PC-9 (cell line): ENCODE measurements at regions not wholly inside any gene's neighbourhood (a gene's known extent, or its start where the extent isn't known, plus 50 kb on each side); places are given as distances from the start of the nearest gene placed in this dataset.
"Not testable (repeated sequence)": the region's sequence is repeated elsewhere in the genome, so short reads cannot be mapped to it uniquely, and the experiment has no call there.

ENCODE experiments used
- BruUV-seq: library from RNA; stranded (reverse); fragments of 400-500 nt; replicated peaks from 2 replicates; lab custom pipeline; 2021; lab: Mats Ljungman, UMichigan
- CTCF ChIA-PET: fragments of 300-600 bp; sonication (Branson Sonifier 250); formaldehyde crosslinking; loops from one replicate; lab custom pipeline; 2022; ENCODE audit warnings: antibody characterized with exemption; lab: Charles Lee
- POLR2A ChIA-PET: fragments of 300-600 bp; sonication (Branson Sonifier 250); formaldehyde crosslinking; loops from one replicate; lab custom pipeline; 2022; ENCODE audit warnings: antibody characterized with exemption; ENCODE audit not compliant: unreplicated experiment; lab: Charles Lee
- DNase-seq, 2 experiments: peaks; one replicate each; pipeline versions ENCODE4 v3.0.0 to v3.0.0-alpha.2; 2015 to 2022; ENCODE audit warnings: mixed read lengths in 1 of 2
- H2AFZ ChIP-seq: fragments of 200-600 bp; sonication (generic); 2 replicates; pipeline ENCODE4 v1.8.1; 2017; ENCODE audit warnings: antibody characterized with exemption
- H3F3A ChIP-seq: fragments of 200-600 bp; sonication (generic); 2 replicates; pipeline ENCODE4 v1.8.1; 2017; ENCODE audit warnings: antibody characterized with exemption, mild to moderate bottlenecking, low read depth; ENCODE audit not compliant: insufficient read depth
- H3K27ac ChIP-seq: fragments of 200-600 bp; sonication (generic); 2 replicates; pipeline ENCODE4 v1.6.1; 2016; ENCODE audit warnings: mixed run types
- H3K27me3 ChIP-seq: fragments of 200-600 bp; sonication (generic); 2 replicates; pipeline ENCODE4 v1.6.1; 2016; ENCODE audit warnings: low read depth, mixed run types; ENCODE audit not compliant: insufficient read depth
- H3K36me3 ChIP-seq: fragments of 200-600 bp; sonication (generic); 2 replicates; pipeline ENCODE4 v1.6.1; 2016; ENCODE audit warnings: low read depth, mixed run types
- H3K4me1 ChIP-seq: fragments of 200-600 bp; sonication (generic); replicated peaks from 2 replicates; pipeline ENCODE4 v1.6.1; 2016; ENCODE audit warnings: mixed run types; ENCODE audit not compliant: insufficient read depth
- H3K4me2 ChIP-seq: fragments of 200-600 bp; sonication (generic); 2 replicates; pipeline ENCODE4 v1.6.1; 2017; ENCODE audit warnings: mixed run types
- H3K4me3 ChIP-seq: fragments of 200-600 bp; sonication (generic); 2 replicates; pipeline ENCODE4 v1.6.1; 2016; ENCODE audit warnings: mixed run types
- H3K79me2 ChIP-seq: fragments of 200-600 bp; sonication (generic); 2 replicates; pipeline ENCODE4 v1.6.1; 2017; ENCODE audit warnings: low read depth, mixed run types
- H3K9me2 ChIP-seq: fragments of 200-600 bp; sonication (generic); 2 replicates; pipeline ENCODE4 v1.8.1; 2017; ENCODE audit warnings: mild to moderate bottlenecking; ENCODE audit not compliant: insufficient read depth
- H3K9me3 ChIP-seq: fragments of 200-600 bp; sonication (generic); 2 replicates; pipeline ENCODE4 v1.8.1; 2016; ENCODE audit warnings: low read depth; ENCODE audit not compliant: insufficient read depth
- H4K20me1 ChIP-seq: fragments of 200-600 bp; sonication (generic); 2 replicates; pipeline ENCODE4 v1.8.1; 2017; ENCODE audit not compliant: insufficient read depth
- EZH2 ChIP-seq: fragments of 200-600 bp; sonication (generic); IDR thresholded peaks from 2 replicates; pipeline ENCODE4 v1.8.0; 2017; ENCODE audit warnings: antibody characterized with exemption, low read depth
- intact Hi-C: fragments of 100-400 bp; cut with micrococcal nuclease; formaldehyde crosslinking; loops from one replicate; pipeline ENCODE4 v1.10.0; 2022; ENCODE audit not compliant: unreplicated experiment
- TF ChIP-seq, protein P1 (sequence below): fragments of 200-600 bp; sonication (generic); conservative IDR thresholded peaks from 2 replicates; pipeline ENCODE4 v1.6.1; 2017; ENCODE audit warnings: mixed run types, antibody characterized with exemption, mild to moderate bottlenecking, moderate library complexity

DNA sequence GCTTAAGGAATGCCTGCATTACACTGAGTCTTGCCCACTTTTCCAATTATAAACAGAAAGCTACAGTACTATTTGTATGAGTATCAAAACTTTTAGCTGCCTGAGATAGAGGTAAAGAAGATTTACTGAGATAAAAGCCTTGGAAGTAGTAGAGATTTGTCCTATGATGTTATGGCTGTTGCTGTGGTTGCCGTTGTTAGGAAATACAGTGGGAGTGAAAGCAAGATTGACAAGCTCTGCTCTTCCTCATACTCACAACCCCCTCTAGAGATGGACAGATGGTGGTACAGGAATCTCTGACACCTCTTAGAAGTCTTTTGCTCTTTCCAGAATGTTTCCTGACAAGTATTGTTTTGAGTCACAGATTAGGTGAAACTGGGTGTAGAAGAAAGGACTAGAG is 242.5 kb downstream of the RPIA start:
- H3K27ac ChIP-seq: no peak overlapping the region
- H4K20me1 ChIP-seq: no peaks in the 10 kb centered on the region
- no peaks in the 10 kb centered on the region for H3K4me1 ChIP-seq
- intact Hi-C loops: no loop called here
- no peaks in the 10 kb centered on the region; the same call in none of the 2 replicates for H3K27me3 ChIP-seq
- no peak for TF ChIP-seq EZH2
- TF ChIP-seq, protein P1, sequence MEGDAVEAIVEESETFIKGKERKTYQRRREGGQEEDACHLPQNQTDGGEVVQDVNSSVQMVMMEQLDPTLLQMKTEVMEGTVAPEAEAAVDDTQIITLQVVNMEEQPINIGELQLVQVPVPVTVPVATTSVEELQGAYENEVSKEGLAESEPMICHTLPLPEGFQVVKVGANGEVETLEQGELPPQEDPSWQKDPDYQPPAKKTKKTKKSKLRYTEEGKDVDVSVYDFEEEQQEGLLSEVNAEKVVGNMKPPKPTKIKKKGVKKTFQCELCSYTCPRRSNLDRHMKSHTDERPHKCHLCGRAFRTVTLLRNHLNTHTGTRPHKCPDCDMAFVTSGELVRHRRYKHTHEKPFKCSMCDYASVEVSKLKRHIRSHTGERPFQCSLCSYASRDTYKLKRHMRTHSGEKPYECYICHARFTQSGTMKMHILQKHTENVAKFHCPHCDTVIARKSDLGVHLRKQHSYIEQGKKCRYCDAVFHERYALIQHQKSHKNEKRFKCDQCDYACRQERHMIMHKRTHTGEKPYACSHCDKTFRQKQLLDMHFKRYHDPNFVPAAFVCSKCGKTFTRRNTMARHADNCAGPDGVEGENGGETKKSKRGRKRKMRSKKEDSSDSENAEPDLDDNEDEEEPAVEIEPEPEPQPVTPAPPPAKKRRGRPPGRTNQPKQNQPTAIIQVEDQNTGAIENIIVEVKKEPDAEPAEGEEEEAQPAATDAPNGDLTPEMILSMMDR: no peak; the same call in 1 of the 2 replicates
- ChIA-PET POLR2A (interaction anchor here (0.6 kb wide), 1 partner anchor 136 kb away, joined by 3 read pairs; no protein-coding TSS in a partner anchor), CTCF (no interaction called here)
- no peaks in the 10 kb centered on the region for H3F3A ChIP-seq
- H3K9me3 ChIP-seq: no peaks in the 10 kb centered on the region
- no TSS peak for BruUV-seq
- no peaks in the 10 kb centered on the region for H3K36me3 ChIP-seq
- H3K4me3 ChIP-seq: no peak overlapping the region
- no peak overlapping the region for H2AFZ ChIP-seq
- no peaks in the 10 kb centered on the region for H3K9me2 ChIP-seq
- peak in 1 of 2 experiments; percentile 40 for DNase-seq
- no peaks in the 10 kb centered on the region for H3K79me2 ChIP-seq
- H3K4me2 ChIP-seq: no peak overlapping the region

DNA sequence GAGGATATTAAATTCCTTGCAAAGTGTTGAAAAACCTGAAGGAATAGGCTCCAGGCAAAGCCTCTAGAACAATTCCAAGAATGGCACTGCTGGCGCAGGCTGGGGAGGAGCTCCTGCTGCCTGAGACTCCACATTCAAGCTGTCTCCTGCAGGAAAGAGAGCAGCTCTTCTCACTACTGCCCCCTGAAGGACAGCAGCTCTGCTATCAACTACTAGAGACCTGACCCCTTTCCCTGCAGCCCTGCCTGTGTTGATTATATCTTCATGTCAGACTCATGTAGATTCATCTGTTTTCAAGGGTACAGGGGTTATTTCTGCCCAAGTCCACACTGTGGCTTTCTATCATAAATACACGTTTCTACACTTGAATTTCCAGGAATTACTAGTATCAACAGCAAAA is 249.7 kb downstream of the RPIA start:
- H3K27ac ChIP-seq, H3K36me3 ChIP-seq, CTCF ChIA-PET, H4K20me1 ChIP-seq, H3K4me2 ChIP-seq, POLR2A ChIA-PET, BruUV-seq, H3K4me1 ChIP-seq, DNase-seq, H3K27me3 ChIP-seq, H3K79me2 ChIP-seq, H2AFZ ChIP-seq, intact Hi-C loops, H3K4me3 ChIP-seq, H3K9me3 ChIP-seq, H3K9me2 ChIP-seq, H3F3A ChIP-seq: not testable (repeated sequence)

DNA sequence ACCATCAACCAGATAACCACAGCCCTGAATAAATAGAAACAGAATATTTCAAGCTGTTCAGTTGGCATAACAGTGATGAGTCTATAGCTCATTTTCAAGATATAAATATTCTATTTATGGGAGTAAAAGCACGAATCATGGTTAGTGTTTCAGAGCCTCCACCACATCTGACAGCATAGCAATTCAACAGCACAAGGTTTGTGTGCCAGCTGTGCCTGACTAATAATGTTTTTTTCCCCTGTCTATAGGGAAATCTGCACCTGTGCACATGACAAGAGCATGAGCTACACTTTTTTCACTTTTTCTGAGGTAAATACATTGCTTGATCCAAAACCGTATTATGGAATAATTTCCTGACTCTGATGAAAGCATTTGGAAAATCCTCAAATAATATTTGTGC is 251.3 kb downstream of the RPIA start:
- no peaks in the 10 kb centered on the region for H3F3A ChIP-seq
- no peaks in the 10 kb centered on the region for H3K9me2 ChIP-seq
- no peaks in the 10 kb centered on the region for H3K4me1 ChIP-seq
- POLR2A ChIA-PET: no interaction called here
- H3K27me3 ChIP-seq: no peaks in the 10 kb centered on the region
- TF ChIP-seq EZH2: no peak
- TF ChIP-seq, protein P1: no peak
- no peaks in the 10 kb centered on the region for H4K20me1 ChIP-seq
- no peak overlapping the region for H3K4me2 ChIP-seq
- no peak for DNase-seq
- H3K9me3 ChIP-seq: no peaks in the 10 kb centered on the region
- no peaks in the 10 kb centered on the region for H3K79me2 ChIP-seq
- no peak overlapping the region for H3K27ac ChIP-seq
- H3K36me3 ChIP-seq: no peaks in the 10 kb centered on the region
- H3K4me3 ChIP-seq: no peak overlapping the region
- CTCF ChIA-PET: no interaction called here
- no TSS peak for BruUV-seq
- no peak overlapping the region for H2AFZ ChIP-seq
- intact Hi-C loops: no loop called here

DNA sequence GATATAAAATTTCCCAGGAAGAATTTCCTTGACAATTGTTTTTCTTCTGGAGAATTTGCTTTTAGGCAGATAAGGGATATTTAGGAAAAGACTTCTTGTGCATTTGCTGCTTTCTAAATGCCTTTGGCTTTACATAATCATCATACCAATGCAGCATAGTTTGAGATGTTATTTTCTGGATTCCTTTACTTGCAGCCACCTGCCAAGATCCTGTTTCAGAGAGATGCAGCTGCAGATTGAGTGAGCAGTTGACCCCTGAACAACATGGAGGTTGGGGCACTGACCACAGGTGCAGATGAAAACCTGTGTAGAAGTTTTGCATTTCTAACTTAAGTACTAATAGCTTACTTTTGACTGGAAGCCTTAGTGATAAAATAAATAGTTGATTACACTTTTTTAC is 257.9 kb downstream of the RPIA start:
- POLR2A ChIA-PET: interaction anchor here (0.6 kb wide), 1 partner anchor 10 kb away, joined by 3 read pairs; no protein-coding TSS in a partner anchor
- TF ChIP-seq, protein P1: no peak
- no peak for TF ChIP-seq EZH2
- H2AFZ ChIP-seq: no peak overlapping the region
- no peak for DNase-seq
- no peak overlapping the region for H3K4me2 ChIP-seq
- peaks cover 18% of the 10 kb centered on the region for H3K27me3 ChIP-seq
- intact Hi-C loops: no loop called here
- H3K9me2 ChIP-seq: no peaks in the 10 kb centered on the region
- H3K4me1 ChIP-seq: no peaks in the 10 kb centered on the region
- H3K4me3 ChIP-seq: no peak overlapping the region
- no peaks in the 10 kb centered on the region for H3F3A ChIP-seq
- no TSS peak for BruUV-seq
- H3K27ac ChIP-seq: no peak overlapping the region
- no peaks in the 10 kb centered on the region for H4K20me1 ChIP-seq
- no peaks in the 10 kb centered on the region for H3K79me2 ChIP-seq
- H3K36me3 ChIP-seq: no peaks in the 10 kb centered on the region
- CTCF ChIA-PET: no interaction called here
- no peaks in the 10 kb centered on the region for H3K9me3 ChIP-seq
